ENCODE measurements at regions not wholly inside any gene's neighbourhood (a gene's known extent, or its start where the extent isn't known, plus 50 kb on each side); places are given as distances from the start of the nearest gene placed in this dataset.
A peak's percentile ranks its signal among the peaks of the same experiment; 100 is the strongest.

DNA sequence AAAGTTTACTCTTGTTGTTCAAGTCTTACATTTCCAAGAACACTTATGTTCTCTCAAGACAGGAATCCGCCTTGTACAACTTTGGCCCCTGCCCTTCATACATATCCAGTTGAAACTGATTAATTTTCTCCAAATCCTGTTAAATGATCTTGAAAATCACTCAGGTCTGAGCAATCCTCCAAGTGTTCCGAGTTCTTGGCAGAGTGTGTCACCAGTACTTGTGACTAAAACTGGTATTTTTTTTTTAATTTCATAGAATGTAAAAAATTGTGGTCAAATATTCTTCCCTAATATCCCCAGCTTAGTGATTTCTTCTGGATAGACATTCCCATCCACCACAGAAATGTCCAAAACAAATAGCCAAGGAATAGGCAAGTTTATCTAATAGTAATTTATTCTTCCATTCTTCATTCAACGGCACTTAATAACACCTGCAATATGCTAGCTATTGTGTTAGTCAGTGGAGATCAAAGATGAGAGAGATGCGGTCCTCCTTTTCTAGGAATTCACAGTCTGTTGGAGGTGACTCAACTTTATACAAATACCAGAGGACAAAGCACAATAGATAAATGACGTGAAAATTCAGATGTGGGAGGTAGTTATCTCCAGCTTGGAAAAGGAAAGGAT lies 71.4 kb downstream of the DIRAS3 start:
- TF ChIP-seq POLR2AphosphoS5 (IDR thresholded peaks at IDR 0.05; ENCODE audit: low read depth, low read length): no peak
- no peak for TF ChIP-seq POLR2A (IDR thresholded peaks at IDR 0.05; ENCODE audit: borderline replicate concordance, extremely low read depth, insufficient read depth, insufficient read length)
- TF ChIP-seq ZNF274 (IDR thresholded peaks at IDR 0.05; ENCODE audit: low read depth, low read length): no peak
- no peak for TF ChIP-seq EZH2 (IDR thresholded peaks at IDR 0.05)
- peak; percentile 69 for TF ChIP-seq SP1 (IDR thresholded peaks at IDR 0.05; ENCODE audit: low read depth)
- TF ChIP-seq, protein P1, sequence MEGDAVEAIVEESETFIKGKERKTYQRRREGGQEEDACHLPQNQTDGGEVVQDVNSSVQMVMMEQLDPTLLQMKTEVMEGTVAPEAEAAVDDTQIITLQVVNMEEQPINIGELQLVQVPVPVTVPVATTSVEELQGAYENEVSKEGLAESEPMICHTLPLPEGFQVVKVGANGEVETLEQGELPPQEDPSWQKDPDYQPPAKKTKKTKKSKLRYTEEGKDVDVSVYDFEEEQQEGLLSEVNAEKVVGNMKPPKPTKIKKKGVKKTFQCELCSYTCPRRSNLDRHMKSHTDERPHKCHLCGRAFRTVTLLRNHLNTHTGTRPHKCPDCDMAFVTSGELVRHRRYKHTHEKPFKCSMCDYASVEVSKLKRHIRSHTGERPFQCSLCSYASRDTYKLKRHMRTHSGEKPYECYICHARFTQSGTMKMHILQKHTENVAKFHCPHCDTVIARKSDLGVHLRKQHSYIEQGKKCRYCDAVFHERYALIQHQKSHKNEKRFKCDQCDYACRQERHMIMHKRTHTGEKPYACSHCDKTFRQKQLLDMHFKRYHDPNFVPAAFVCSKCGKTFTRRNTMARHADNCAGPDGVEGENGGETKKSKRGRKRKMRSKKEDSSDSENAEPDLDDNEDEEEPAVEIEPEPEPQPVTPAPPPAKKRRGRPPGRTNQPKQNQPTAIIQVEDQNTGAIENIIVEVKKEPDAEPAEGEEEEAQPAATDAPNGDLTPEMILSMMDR (IDR thresholded peaks at IDR 0.05 in 2 of 3, conservative IDR thresholded peaks at IDR 0.05 in 1 of 3; ENCODE audit: borderline replicate concordance in 1 of 3, insufficient read depth in 1 of 3, low read depth in 2 of 3, low read length in 2 of 3): no peak
- no peak for TF ChIP-seq EZH2phosphoT487 (IDR thresholded peaks at IDR 0.05; ENCODE audit: borderline replicate concordance)
- peak; percentile 77 for TF ChIP-seq JUND (IDR thresholded peaks at IDR 0.05)
- no peak for TF ChIP-seq ATF3 (IDR thresholded peaks at IDR 0.05)
- TF ChIP-seq MAX (IDR thresholded peaks at IDR 0.05): no peak
- TF ChIP-seq CEBPB (IDR thresholded peaks at IDR 0.05; ENCODE audit: low read depth): peak; percentile 57
